ENCODE measurements at regions not wholly inside any gene's neighbourhood (a gene's known extent, or its start where the extent isn't known, plus 50 kb on each side); places are given as distances from the start of the nearest gene placed in this dataset.

GRCh38 chrX:20519826-20520225 lies 253.1 kb upstream of the RPS6KA3 start:
- WGBS, 2 donors, result 60 to 78% methylated on average over 5 of the region's 5 CpGs
- no peak for TF ChIP-seq CTCF (IDR thresholded peaks at IDR 0.05)
- DNase-seq (no peak), ATAC-seq (no peak), FAIRE-seq (no peak)
- H3K9me3 ChIP-seq, result no peaks in the 10 kb centered on the region
- no peak overlapping the region for H3K27ac ChIP-seq
- H3K4me1 ChIP-seq, result no peaks in the 10 kb centered on the region
- no peaks in the 10 kb centered on the region for H3K36me3 ChIP-seq
- peaks cover 0 to 6% (median 0%) of the 10 kb centered on the region in 4 donors for H3K27me3 ChIP-seq
- no peak overlapping the region for H3K4me3 ChIP-seq
- intact Hi-C loops (cut with DNase I), result loop anchor here in 1 of 3 donors (10.0 kb wide), 1 partner anchor 1225 kb away; no protein-coding TSS in a partner anchor

GRCh38 chrX:20519146-20519545 lies 252.4 kb upstream of the RPS6KA3 start:
- 47 to 60% methylated on average over 5 of the region's 5 CpGs for WGBS, 2 donors
- intact Hi-C loops (cut with DNase I), result no loop called here
- Histone ChIP-seq H3K4me1 (no peaks in the 10 kb centered on the region), H3K36me3 (no peaks in the 10 kb centered on the region), H3K9me3 (no peaks in the 10 kb centered on the region), H3K27me3 (peaks cover 0 to 6% (median 0%) of the 10 kb centered on the region in 4 donors), H3K27ac (no peak overlapping the region), H3K4me3 (no peak overlapping the region)
- no peak for FAIRE-seq
- no peak for ATAC-seq
- no peak for DNase-seq
- no peak for TF ChIP-seq CTCF (IDR thresholded peaks at IDR 0.05)

GRCh38 chrX:20517565-20517964 lies 250.9 kb upstream of the RPS6KA3 start:
- no peak for DNase-seq
- intact Hi-C loops (cut with DNase I), result no loop called here
- no peak for ATAC-seq
- Histone ChIP-seq H3K4me1 (no peaks in the 10 kb centered on the region), H3K9me3 (no peaks in the 10 kb centered on the region), H3K4me3 (no peak overlapping the region), H3K27ac (no peak overlapping the region), H3K36me3 (no peaks in the 10 kb centered on the region), H3K27me3 (peaks cover 0 to 6% (median 0%) of the 10 kb centered on the region in 4 donors)
- FAIRE-seq, result no peak
- no peak for TF ChIP-seq CTCF (IDR thresholded peaks at IDR 0.05)
- WGBS, 2 donors, result 19 to 38% methylated on average over 1 of the region's 1 CpG

GRCh38 chrX:20515841-20516461 lies 249.2 kb upstream of the RPS6KA3 start:
- TF ChIP-seq CTCF (IDR thresholded peaks at IDR 0.05), result no peak
- ATAC-seq (peak; percentile 31 to 93 (median 73)), FAIRE-seq (no peak), DNase-seq (no peak)
- Histone ChIP-seq H3K27me3 (peaks cover 0 to 9% (median 0%) of the 10 kb centered on the region in 4 donors), H3K27ac (peak overlapping the region in 2 of 4 donors; percentile 30 to 47), H3K4me1 (no peaks in the 10 kb centered on the region), H3K36me3 (no peaks in the 10 kb centered on the region), H3K9me3 (no peaks in the 10 kb centered on the region), H3K4me3 (no peak overlapping the region)
- 29 to 47% methylated on average over 1 of the region's 1 CpG for whole genome bisulfite sequencing, 2 donors
- intact Hi-C loops (cut with DNase I), result no loop called here

- ATAC-seq, result peak in 2 of 4 donors; percentile 14 to 30
- FAIRE-seq, result no peak
- no peak for TF ChIP-seq CTCF (IDR thresholded peaks at IDR 0.05)
Measured at GRCh38 chrX:20514358-20514757, 247.6 kb upstream of the RPS6KA3 start.

More at GRCh38 chrX:20514358-20514757, 247.6 kb upstream of the RPS6KA3 start:
- H3K27me3 ChIP-seq, result peaks cover 0 to 14% (median 0%) of the 10 kb centered on the region in 4 donors
- intact Hi-C loops (cut with DNase I), result no loop called here
- no peak overlapping the region for H3K4me3 ChIP-seq
- DNase-seq, result no peak
- no peaks in the 10 kb centered on the region for H3K36me3 ChIP-seq
- no peaks in the 10 kb centered on the region for H3K4me1 ChIP-seq
- no peak overlapping the region for H3K27ac ChIP-seq
- WGBS, 2 donors, result 20 to 22% methylated on average over 1 of the region's 1 CpG
- H3K9me3 ChIP-seq, result no peaks in the 10 kb centered on the region
